Activated CD4-positive, alpha-beta T cell treated with anti-CD3 and anti-CD28 coated beads for 48 hours (primary cell): ENCODE measurements at regions not wholly inside any gene's neighbourhood (a gene's known extent, or its start where the extent isn't known, plus 50 kb on each side); places are given as distances from the start of the nearest gene placed in this dataset.
A peak's percentile ranks its signal among the peaks of the same experiment; 100 is the strongest.
"Not testable (repeated sequence)": the region's sequence is repeated elsewhere in the genome, so short reads cannot be mapped to it uniquely, and the experiment has no call there.

Experiments
- DNase-seq: peaks from one replicate; pipeline ENCODE4 v3.0.0-alpha.2; 2020

GRCh38 chr15:70522323-70522966 is 240.9 kb downstream of the UACA start:
- no peak for DNase-seq

GRCh38 chr15:70521576-70522322 is 241.6 kb downstream of the UACA start:
- DNase-seq = no peak

GRCh38 chr15:70519616-70520015 is 243.7 kb downstream of the UACA start:
- DNase-seq = no peak

- DNase-seq = no peak
These were observed 244.4 kb downstream of the UACA start for GRCh38 chr15:70519004-70519365.

- DNase-seq = no peak
These were observed 245.0 kb downstream of the UACA start for GRCh38 chr15:70518201-70519003.

GRCh38 chr15:70517194-70517590 is 246.2 kb downstream of the UACA start:
- no peak for DNase-seq

GRCh38 chr15:70516408-70517193 is 246.8 kb downstream of the UACA start:
- no peak for DNase-seq

GRCh38 chr15:70514251-70514650 is 249.1 kb downstream of the UACA start:
- no peak for DNase-seq

- no peak for DNase-seq
These were observed 249.5 kb downstream of the UACA start for GRCh38 chr15:70513819-70514218.

- DNase-seq = peak; percentile 82
These were observed 250.5 kb downstream of the UACA start for GRCh38 chr15:70512772-70513362.

- not testable (repeated sequence) for DNase-seq
These were observed 251.3 kb downstream of the UACA start for GRCh38 chr15:70511972-70512587.

- DNase-seq = no peak
These were observed 252.9 kb downstream of the UACA start for GRCh38 chr15:70510433-70510832.

- no peak for DNase-seq
These were observed 253.6 kb downstream of the UACA start for GRCh38 chr15:70509731-70510143.

- no peak for DNase-seq
These were observed 254.1 kb downstream of the UACA start for GRCh38 chr15:70509282-70509662.

GRCh38 chr15:70508561-70509281 is 254.6 kb downstream of the UACA start:
- peak; percentile 76 for DNase-seq

- peak; percentile 68 for DNase-seq
These were observed 255.5 kb downstream of the UACA start for GRCh38 chr15:70507772-70508371.

GRCh38 chr15:70505936-70506912 is 257.1 kb downstream of the UACA start:
- no peak for DNase-seq

- peak; percentile 44 for DNase-seq
These were observed 257.9 kb downstream of the UACA start for GRCh38 chr15:70505411-70505919.

GRCh38 chr15:70504988-70505387 is 258.4 kb downstream of the UACA start:
- DNase-seq = no peak
